Mesendoderm (in vitro differentiated cells): ENCODE measurements at regions not wholly inside any gene's neighbourhood (a gene's known extent, or its start where the extent isn't known, plus 50 kb on each side); places are given as distances from the start of the nearest gene placed in this dataset.
"Not testable (repeated sequence)": the region's sequence is repeated elsewhere in the genome, so short reads cannot be mapped to it uniquely, and the experiment has no call there.

ENCODE experiments used
- DNase-seq: peaks from one replicate; pipeline ENCODE4 v3.0.0; 2013
- H2AK5ac ChIP-seq: 2 replicates; pipeline ENCODE4 v1.6.1; 2013; ENCODE audit warnings: low read length, inconsistent platforms
- H2BK120ac ChIP-seq: 2 replicates; pipeline ENCODE4 v1.6.1; 2013; ENCODE audit warnings: low read depth, mild to moderate bottlenecking, low read length, moderate library complexity, mixed read lengths
- H2BK15ac ChIP-seq: replicated peaks from 2 replicates; pipeline ENCODE4 v1.6.1; 2013; ENCODE audit warnings: low read depth, mild to moderate bottlenecking, moderate library complexity
- H2BK5ac ChIP-seq: 2 replicates; pipeline ENCODE4 v1.6.1; 2013; ENCODE audit warnings: low read length, inconsistent platforms
- H3K18ac ChIP-seq: 2 replicates; pipeline ENCODE4 v1.6.1; 2013; ENCODE audit warnings: mild to moderate bottlenecking, low read length, mixed read lengths
- H3K23ac ChIP-seq: one replicate; pipeline ENCODE4 v1.6.1; 2013; ENCODE audit warnings: low read length
- H3K27ac ChIP-seq: 2 replicates; pipeline ENCODE4 v1.5.1; 2013; ENCODE audit warnings: low read depth, mild to moderate bottlenecking, inconsistent platforms, low read length, moderate library complexity
- H3K27me3 ChIP-seq: 2 replicates; pipeline ENCODE4 v1.6.1; 2013; ENCODE audit warnings: low read length, control low read depth, mild to moderate bottlenecking, inconsistent platforms; ENCODE audit not compliant: insufficient read depth, poor library complexity
- H3K36me3 ChIP-seq: 2 replicates; pipeline ENCODE4 v1.6.1; 2013; ENCODE audit warnings: low read length, inconsistent platforms; ENCODE audit not compliant: control insufficient read depth, insufficient read depth
- H3K4ac ChIP-seq: one replicate; pipeline ENCODE4 v1.6.1; 2013; ENCODE audit warnings: low read depth, mild to moderate bottlenecking, low read length, moderate library complexity
- H3K4me1 ChIP-seq: 2 replicates; pipeline ENCODE4 v1.6.1; 2013; ENCODE audit warnings: low read depth, low read length, inconsistent platforms; ENCODE audit not compliant: control insufficient read depth
- H3K4me2 ChIP-seq: 2 replicates; pipeline ENCODE4 v1.6.1; 2013; ENCODE audit warnings: low read length
- H3K4me3 ChIP-seq: 2 replicates; pipeline ENCODE4 v1.5.1; 2013; ENCODE audit warnings: mild to moderate bottlenecking, low read length
- H3K56ac ChIP-seq: one replicate; pipeline ENCODE4 v1.6.1; 2013; ENCODE audit warnings: low read length
- H3K79me1 ChIP-seq: 2 replicates; pipeline ENCODE4 v1.6.1; 2013; ENCODE audit warnings: low read length, inconsistent platforms
- H3K79me2 ChIP-seq: 2 replicates; pipeline ENCODE4 v1.6.1; 2013; ENCODE audit warnings: mild to moderate bottlenecking, low read length; ENCODE audit not compliant: control insufficient read depth, insufficient read depth
- H3K9ac ChIP-seq: 2 replicates; pipeline ENCODE4 v1.6.1; 2013; ENCODE audit warnings: low read length, inconsistent platforms
- H4K5ac ChIP-seq: one replicate; pipeline ENCODE4 v1.6.1; 2013; ENCODE audit warnings: low read length
- H4K8ac ChIP-seq: one replicate; pipeline ENCODE4 v1.6.1; 2013; ENCODE audit warnings: low read depth, mild to moderate bottlenecking, control low read depth, low read length, moderate library complexity
- WGBS: extraction: QIAGEN DNeasy Blood & Tissue Kit; methylation state at CpG from one replicate; pipeline ENCODE4 v1.1.7; 2013; ENCODE audit warnings: low lambda C conversion rate, missing lambda C conversion rate; ENCODE audit not compliant: insufficient coverage; ENCODE audit errors: extremely low coverage; 5-methylcytosine and 5-hydroxymethylcytosine counted together

GRCh38 chr16:26824469-26824868 is 242.3 kb upstream of the C16orf82 start:
- H3K9ac ChIP-seq: no peak overlapping the region
- no peaks in the 10 kb centered on the region for H3K27me3 ChIP-seq
- H3K27ac ChIP-seq: no peak overlapping the region
- no peak overlapping the region for H4K8ac ChIP-seq
- no peak overlapping the region for H2BK15ac ChIP-seq
- no peak overlapping the region for H3K56ac ChIP-seq
- no peaks in the 10 kb centered on the region for H3K79me2 ChIP-seq
- H3K4ac ChIP-seq: no peak overlapping the region
- H3K4me2 ChIP-seq: no peak overlapping the region
- H2BK5ac ChIP-seq: no peak overlapping the region
- no peak overlapping the region for H3K4me3 ChIP-seq
- no peak overlapping the region for H3K23ac ChIP-seq
- no peak overlapping the region for H2BK120ac ChIP-seq
- no peaks in the 10 kb centered on the region for H3K79me1 ChIP-seq
- DNase-seq: no peak
- no peaks in the 10 kb centered on the region for H3K4me1 ChIP-seq
- H3K36me3 ChIP-seq: no peaks in the 10 kb centered on the region
- no peak overlapping the region for H2AK5ac ChIP-seq
- WGBS: no CpG with 5 or more reads among the region's 9 CpGs
- H3K18ac ChIP-seq: no peak overlapping the region
- no peak overlapping the region for H4K5ac ChIP-seq

- no peak overlapping the region for H4K5ac ChIP-seq
- H3K27me3 ChIP-seq: no peaks in the 10 kb centered on the region
- H3K18ac ChIP-seq: no peak overlapping the region
- no peak overlapping the region for H2AK5ac ChIP-seq
- no peak overlapping the region for H2BK5ac ChIP-seq
- no peak overlapping the region for H3K9ac ChIP-seq
- no peak overlapping the region for H3K56ac ChIP-seq
- no peak overlapping the region for H3K27ac ChIP-seq
- no peak overlapping the region for H3K23ac ChIP-seq
- no peak overlapping the region for H3K4me3 ChIP-seq
- WGBS: no CpG with 5 or more reads among the region's 4 CpGs
- H3K36me3 ChIP-seq: no peaks in the 10 kb centered on the region
- H2BK120ac ChIP-seq: no peak overlapping the region
- no peak for DNase-seq
- no peak overlapping the region for H2BK15ac ChIP-seq
- H3K79me1 ChIP-seq: no peaks in the 10 kb centered on the region
- H3K4ac ChIP-seq: no peak overlapping the region
- H3K4me1 ChIP-seq: no peaks in the 10 kb centered on the region
- H3K79me2 ChIP-seq: no peaks in the 10 kb centered on the region
- no peak overlapping the region for H4K8ac ChIP-seq
- H3K4me2 ChIP-seq: no peak overlapping the region
Observed at GRCh38 chr16:26826500-26826899, 240.2 kb upstream of the C16orf82 start.

DNA sequence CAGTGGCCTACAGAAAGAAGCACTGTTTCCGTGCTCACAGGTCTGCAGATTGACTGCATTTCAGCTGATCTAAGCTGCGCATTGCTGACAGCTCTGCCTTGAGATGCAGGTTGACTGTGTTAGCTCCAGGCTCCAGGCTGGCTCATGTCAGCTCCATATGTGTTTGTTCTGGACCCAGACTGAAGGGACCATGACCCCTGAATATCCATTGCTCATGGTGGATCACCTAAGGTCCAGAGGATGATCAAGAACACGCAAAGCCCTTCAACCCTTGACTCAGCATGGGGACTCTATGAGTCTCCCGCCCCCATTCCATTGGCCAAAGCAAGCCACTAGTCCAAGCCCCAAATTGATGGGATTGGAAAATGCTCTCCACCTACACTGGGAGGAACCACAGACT is 239.3 kb upstream of the C16orf82 start:
- H3K27me3 ChIP-seq: no peaks in the 10 kb centered on the region
- no peak overlapping the region for H3K23ac ChIP-seq
- no peak overlapping the region for H3K18ac ChIP-seq
- H2BK15ac ChIP-seq: no peak overlapping the region
- H3K4me1 ChIP-seq: no peaks in the 10 kb centered on the region
- no peak for DNase-seq
- no peak overlapping the region for H3K56ac ChIP-seq
- no peak overlapping the region for H3K27ac ChIP-seq
- H3K4me3 ChIP-seq: no peak overlapping the region
- no peak overlapping the region for H2AK5ac ChIP-seq
- H3K36me3 ChIP-seq: no peaks in the 10 kb centered on the region
- no peaks in the 10 kb centered on the region for H3K79me2 ChIP-seq
- no peak overlapping the region for H3K9ac ChIP-seq
- H4K5ac ChIP-seq: no peak overlapping the region
- H2BK120ac ChIP-seq: no peak overlapping the region
- no peak overlapping the region for H2BK5ac ChIP-seq
- no peak overlapping the region for H3K4me2 ChIP-seq
- H3K79me1 ChIP-seq: no peaks in the 10 kb centered on the region
- no peak overlapping the region for H4K8ac ChIP-seq
- H3K4ac ChIP-seq: no peak overlapping the region
- WGBS: no CpG with 5 or more reads among the region's 4 CpGs

GRCh38 chr16:26830428-26831127 is 236.1 kb upstream of the C16orf82 start:
- no CpG with 5 or more reads among the region's 5 CpGs for WGBS
- no peak overlapping the region for H3K18ac ChIP-seq
- no peak overlapping the region for H4K5ac ChIP-seq
- no peak overlapping the region for H3K9ac ChIP-seq
- no peak overlapping the region for H3K4ac ChIP-seq
- no peaks in the 10 kb centered on the region for H3K27me3 ChIP-seq
- H3K79me1 ChIP-seq: no peaks in the 10 kb centered on the region
- no peaks in the 10 kb centered on the region for H3K4me1 ChIP-seq
- no peak overlapping the region for H2BK5ac ChIP-seq
- no peak overlapping the region for H3K23ac ChIP-seq
- no peak overlapping the region for H3K27ac ChIP-seq
- H3K4me3 ChIP-seq: no peak overlapping the region
- H2BK15ac ChIP-seq: no peak overlapping the region
- no peak overlapping the region for H3K4me2 ChIP-seq
- no peak overlapping the region for H4K8ac ChIP-seq
- no peaks in the 10 kb centered on the region for H3K36me3 ChIP-seq
- no peak overlapping the region for H2AK5ac ChIP-seq
- H3K79me2 ChIP-seq: no peaks in the 10 kb centered on the region
- no peak overlapping the region for H2BK120ac ChIP-seq
- no peak overlapping the region for H3K56ac ChIP-seq
- DNase-seq: peak; percentile 10

DNA sequence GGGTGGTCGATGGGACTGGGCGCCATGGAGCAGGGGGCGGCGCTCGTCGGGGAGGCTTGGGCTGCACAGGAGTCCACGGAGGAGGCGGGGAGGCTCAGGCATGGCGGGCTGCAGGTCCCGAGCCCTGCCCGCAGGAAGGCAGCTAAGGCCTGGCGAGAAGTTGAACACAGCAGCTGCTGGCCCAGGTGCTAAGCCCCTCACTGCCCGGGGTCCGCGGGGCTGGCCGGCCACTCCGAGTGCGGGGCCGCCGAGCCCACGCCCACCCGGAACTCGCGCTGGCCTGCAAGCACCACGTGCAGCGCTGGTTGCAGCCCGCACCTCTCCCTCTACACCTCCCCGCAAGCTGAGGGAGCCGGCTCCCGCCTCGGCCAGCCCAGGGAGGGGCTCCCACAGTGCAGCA is 230.6 kb upstream of the C16orf82 start:
- not testable (repeated sequence) for H3K27me3 ChIP-seq, H2BK120ac ChIP-seq, H3K27ac ChIP-seq, H2BK5ac ChIP-seq, H2BK15ac ChIP-seq, H3K79me1 ChIP-seq, DNase-seq, H3K56ac ChIP-seq, H3K9ac ChIP-seq, H3K79me2 ChIP-seq, H3K23ac ChIP-seq, H3K4me3 ChIP-seq, H3K4me2 ChIP-seq, H3K4ac ChIP-seq, H4K8ac ChIP-seq, H3K18ac ChIP-seq, H2AK5ac ChIP-seq, H4K5ac ChIP-seq, H3K4me1 ChIP-seq, H3K36me3 ChIP-seq
- WGBS: no CpG with 5 or more reads among the region's 31 CpGs

- DNase-seq: no peak
- no peak overlapping the region for H2AK5ac ChIP-seq
- WGBS: no CpG with 5 or more reads among the region's 6 CpGs
Observed at GRCh38 chr16:26838931-26839330, 227.8 kb upstream of the C16orf82 start.

More at GRCh38 chr16:26838931-26839330, 227.8 kb upstream of the C16orf82 start:
- H3K4me1 ChIP-seq: no peaks in the 10 kb centered on the region
- no peak overlapping the region for H2BK15ac ChIP-seq
- H3K79me2 ChIP-seq: no peaks in the 10 kb centered on the region
- no peak overlapping the region for H3K18ac ChIP-seq
- H3K79me1 ChIP-seq: no peaks in the 10 kb centered on the region
- no peak overlapping the region for H4K8ac ChIP-seq
- no peaks in the 10 kb centered on the region for H3K27me3 ChIP-seq
- H3K23ac ChIP-seq: no peak overlapping the region
- no peak overlapping the region for H2BK120ac ChIP-seq
- H3K4me2 ChIP-seq: no peak overlapping the region
- H3K4me3 ChIP-seq: no peak overlapping the region
- H2BK5ac ChIP-seq: no peak overlapping the region
- no peak overlapping the region for H3K9ac ChIP-seq
- no peak overlapping the region for H3K4ac ChIP-seq
- no peak overlapping the region for H4K5ac ChIP-seq
- H3K36me3 ChIP-seq: no peaks in the 10 kb centered on the region
- H3K27ac ChIP-seq: no peak overlapping the region
- H3K56ac ChIP-seq: no peak overlapping the region
